ENCODE measurements at regions not wholly inside any gene's neighbourhood (a gene's known extent, or its start where the extent isn't known, plus 50 kb on each side); places are given as distances from the start of the nearest gene placed in this dataset.
"Not testable (repeated sequence)": the region's sequence is repeated elsewhere in the genome, so short reads cannot be mapped to it uniquely, and the experiment has no call there.

DNA sequence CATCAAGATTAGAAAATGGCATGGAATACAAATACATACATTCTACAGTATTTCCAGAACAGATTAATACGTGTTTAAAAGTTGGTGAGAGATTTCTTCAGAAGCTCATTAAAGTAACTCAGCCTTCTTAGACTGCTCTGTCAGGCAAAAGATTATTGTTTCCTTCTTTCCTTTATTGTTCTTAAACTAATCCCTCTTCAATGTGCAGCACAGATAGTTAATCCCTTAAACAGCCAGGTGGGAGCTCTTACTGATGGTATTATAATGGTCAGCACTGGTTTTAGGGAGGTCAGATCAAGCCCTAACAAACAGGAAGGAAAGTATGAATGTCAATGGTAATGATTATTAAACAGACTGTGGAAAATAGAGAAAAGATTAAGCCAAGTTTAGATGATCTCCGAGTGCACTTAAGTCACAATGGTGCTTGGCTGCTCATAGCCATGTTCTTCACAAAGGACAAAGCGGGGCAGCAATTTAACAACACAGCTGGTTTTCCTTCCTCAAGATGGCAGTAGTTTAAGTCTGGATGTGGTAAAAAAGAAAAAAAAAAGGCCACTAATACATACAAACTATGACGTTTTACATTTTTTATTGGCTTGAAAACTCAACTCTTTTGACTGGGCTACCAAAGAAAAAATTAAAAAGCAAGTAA, 992.6 kb downstream of the PCDH9 start:
- POLR2A ChIA-PET, result no interaction called here
- DNase-seq (ENCODE audit: extremely low spot score), result no peak
- TF ChIP-seq, protein P1, sequence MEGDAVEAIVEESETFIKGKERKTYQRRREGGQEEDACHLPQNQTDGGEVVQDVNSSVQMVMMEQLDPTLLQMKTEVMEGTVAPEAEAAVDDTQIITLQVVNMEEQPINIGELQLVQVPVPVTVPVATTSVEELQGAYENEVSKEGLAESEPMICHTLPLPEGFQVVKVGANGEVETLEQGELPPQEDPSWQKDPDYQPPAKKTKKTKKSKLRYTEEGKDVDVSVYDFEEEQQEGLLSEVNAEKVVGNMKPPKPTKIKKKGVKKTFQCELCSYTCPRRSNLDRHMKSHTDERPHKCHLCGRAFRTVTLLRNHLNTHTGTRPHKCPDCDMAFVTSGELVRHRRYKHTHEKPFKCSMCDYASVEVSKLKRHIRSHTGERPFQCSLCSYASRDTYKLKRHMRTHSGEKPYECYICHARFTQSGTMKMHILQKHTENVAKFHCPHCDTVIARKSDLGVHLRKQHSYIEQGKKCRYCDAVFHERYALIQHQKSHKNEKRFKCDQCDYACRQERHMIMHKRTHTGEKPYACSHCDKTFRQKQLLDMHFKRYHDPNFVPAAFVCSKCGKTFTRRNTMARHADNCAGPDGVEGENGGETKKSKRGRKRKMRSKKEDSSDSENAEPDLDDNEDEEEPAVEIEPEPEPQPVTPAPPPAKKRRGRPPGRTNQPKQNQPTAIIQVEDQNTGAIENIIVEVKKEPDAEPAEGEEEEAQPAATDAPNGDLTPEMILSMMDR (IDR thresholded peaks at IDR 0.05; ENCODE audit: control extremely low read depth, extremely low read depth, low read depth, missing control alignments), result no peak
- CTCF ChIA-PET, result no interaction called here

DNA sequence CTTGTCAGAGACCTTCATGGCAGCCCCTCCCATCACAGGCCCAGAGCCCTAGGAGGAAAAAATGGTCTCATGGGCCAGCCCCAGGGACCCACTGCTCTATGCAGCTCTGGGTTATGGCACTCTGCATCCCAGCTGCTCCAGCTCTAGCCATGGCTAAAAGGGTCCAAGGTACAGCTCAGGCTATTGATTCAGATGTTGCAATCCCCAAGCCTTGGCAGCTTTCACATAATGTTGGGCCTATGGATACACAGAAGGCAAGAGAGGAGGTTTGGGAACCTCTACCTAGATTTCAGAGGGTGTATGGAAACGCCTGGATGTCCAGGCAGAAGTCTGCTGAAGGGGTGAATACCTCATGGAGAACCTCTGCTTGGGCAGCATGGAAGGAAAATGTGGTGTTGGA, 996.0 kb downstream of the PCDH9 start:
- no peak for DNase-seq (ENCODE audit: extremely low spot score)
- TF ChIP-seq, protein P1 (IDR thresholded peaks at IDR 0.05; ENCODE audit: control extremely low read depth, extremely low read depth, low read depth, missing control alignments), result no peak
- ChIA-PET POLR2A (no interaction called here), CTCF (no interaction called here)

DNA sequence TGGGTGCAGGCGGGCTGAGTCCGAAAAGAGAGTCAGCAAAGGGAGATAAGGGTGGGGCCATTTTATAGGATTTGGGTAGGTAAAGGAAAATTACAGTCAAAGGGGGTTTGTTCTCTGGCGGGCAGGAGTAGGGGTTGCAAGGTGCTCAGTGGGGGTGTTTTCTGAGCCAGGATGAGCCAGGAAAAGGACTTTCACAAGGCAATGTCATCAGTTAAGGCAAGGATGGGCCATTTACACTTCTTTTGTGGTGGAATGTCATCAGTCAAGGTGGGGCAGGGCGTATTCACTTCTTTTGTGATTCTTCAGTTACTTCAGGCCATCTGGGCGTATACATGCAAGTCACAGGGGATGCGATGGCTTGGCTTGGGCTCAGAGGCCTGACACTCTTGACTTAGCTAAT, 998.2 kb downstream of the PCDH9 start:
- CTCF ChIA-PET; POLR2A ChIA-PET; DNase-seq (ENCODE audit: extremely low spot score): not testable (repeated sequence)

DNA sequence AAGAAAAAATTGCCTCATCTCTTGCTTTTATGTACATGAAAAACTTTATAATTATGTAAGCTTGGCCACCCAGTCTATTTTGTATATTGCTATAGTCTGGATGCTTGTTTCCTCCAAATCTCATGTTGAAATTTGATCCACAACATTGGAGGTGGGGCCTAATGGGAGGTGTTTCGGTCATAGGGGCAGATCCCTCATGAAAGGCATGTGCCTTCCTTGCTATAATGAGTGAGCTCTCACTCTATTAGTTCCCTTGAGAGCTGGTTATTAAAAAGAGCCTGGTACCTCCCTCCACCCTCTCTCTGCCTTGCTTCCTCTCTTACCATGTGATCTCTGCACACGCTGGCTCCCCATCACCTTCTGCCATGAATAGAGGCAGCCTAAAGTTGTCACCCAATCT, 1005.1 kb downstream of the PCDH9 start:
- CTCF ChIA-PET, result interaction anchor here (1.2 to 1.9 kb wide), 3 partner anchors 10 to 14 kb away, joined by 3 to 8 read pairs (median 4); no protein-coding TSS in a partner anchor
- POLR2A ChIA-PET, result no interaction called here
- TF ChIP-seq, protein P1 (IDR thresholded peaks at IDR 0.05; ENCODE audit: control extremely low read depth, extremely low read depth, low read depth, missing control alignments), result no peak
- no peak for DNase-seq (ENCODE audit: extremely low spot score)

DNA sequence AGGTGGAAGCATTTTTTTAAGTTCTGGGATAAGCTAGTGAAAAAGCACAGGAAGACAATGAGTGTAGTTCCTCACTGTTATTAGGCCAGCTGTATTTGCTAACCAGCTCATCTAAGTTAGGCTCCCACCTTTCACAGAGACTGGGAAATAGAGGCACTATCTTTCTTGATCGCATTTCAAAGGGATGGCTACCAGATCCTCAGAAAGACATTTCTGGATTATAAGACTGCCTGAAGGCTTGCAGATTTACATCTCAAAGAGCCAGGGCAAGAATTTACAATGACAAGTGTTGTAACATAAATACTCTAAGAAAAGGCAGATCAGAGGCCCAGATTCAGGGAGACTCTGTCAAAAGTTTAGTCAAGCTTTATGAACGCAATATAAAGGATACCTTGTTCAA, 1005.5 kb downstream of the PCDH9 start:
- ChIA-PET POLR2A (no interaction called here), CTCF (interaction anchor here (1.2 to 1.9 kb wide), 3 partner anchors 9 to 14 kb away, joined by 3 to 8 read pairs (median 4); no protein-coding TSS in a partner anchor)
- no peak for DNase-seq (ENCODE audit: extremely low spot score)
- TF ChIP-seq, protein P1 (IDR thresholded peaks at IDR 0.05; ENCODE audit: control extremely low read depth, extremely low read depth, low read depth, missing control alignments), result no peak

DNA sequence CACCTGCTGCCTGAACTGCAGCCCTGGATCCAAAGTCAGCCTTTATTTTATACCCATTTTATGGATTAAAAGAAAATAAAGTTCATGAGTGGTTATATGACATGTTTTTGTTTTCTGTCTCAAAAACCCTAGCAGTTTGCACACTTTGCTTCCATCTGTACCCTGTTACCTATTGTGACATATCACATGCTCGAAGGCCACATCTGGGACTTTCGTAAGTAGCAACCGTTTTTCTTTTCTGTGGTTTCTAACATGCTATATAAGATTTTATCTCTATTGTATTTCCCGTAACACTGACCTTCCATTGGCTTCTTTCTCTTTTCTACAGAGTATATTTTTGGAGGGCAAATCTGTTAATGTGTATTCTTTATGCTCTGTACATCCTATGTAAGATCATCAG, 1007.2 kb downstream of the PCDH9 start:
- POLR2A ChIA-PET, result no interaction called here

DNA sequence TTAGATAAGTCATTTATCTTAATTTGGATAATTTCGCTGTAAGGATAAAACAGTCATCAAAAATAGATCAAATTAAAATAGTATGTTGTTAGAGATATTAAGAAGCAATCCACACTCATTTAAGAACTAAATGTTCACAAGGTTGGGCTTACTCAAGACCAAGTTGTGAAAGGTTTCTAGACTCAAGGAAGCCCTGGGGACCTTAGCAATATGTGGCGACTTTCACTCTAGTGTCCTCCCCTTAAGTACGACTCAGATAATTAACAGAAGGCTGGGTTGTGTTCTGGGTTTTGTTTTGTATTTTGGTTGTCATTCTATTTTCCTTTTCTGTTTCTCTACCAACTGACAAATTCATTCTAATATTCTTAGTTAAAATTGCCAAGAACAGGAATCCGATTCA, 1008.0 kb downstream of the PCDH9 start:
- CTCF ChIA-PET, result no interaction called here
- DNase-seq (ENCODE audit: extremely low spot score), result no peak
- TF ChIP-seq, protein P1 (IDR thresholded peaks at IDR 0.05; ENCODE audit: control extremely low read depth, extremely low read depth, low read depth, missing control alignments), result no peak
- POLR2A ChIA-PET, result no interaction called here

More for the DNA sequence above, 1007.2 kb downstream of the PCDH9 start:
- CTCF ChIA-PET, result no interaction called here
- no peak for DNase-seq (ENCODE audit: extremely low spot score)
- TF ChIP-seq, protein P1 (IDR thresholded peaks at IDR 0.05; ENCODE audit: control extremely low read depth, extremely low read depth, low read depth, missing control alignments), result no peak
